GM23338 (cell line): ENCODE measurements at regions not wholly inside any gene's neighbourhood (a gene's known extent, or its start where the extent isn't known, plus 50 kb on each side); places are given as distances from the start of the nearest gene placed in this dataset.

ENCODE experiments used
- ATAC-seq: fragments of 200-7000 bp; cut with Tn5 transposase; 3 replicates; pipeline ENCODE4 v1.9.1; 2020
- DNase-seq: peaks from one replicate; pipeline ENCODE4 v3.0.0-alpha.2; 2015; ENCODE audit warnings: low spot score
- H2AFZ ChIP-seq: fragments of 200-600 bp; sonication (generic); 2 replicates; pipeline ENCODE4 v1.8.0; 2016; ENCODE audit warnings: antibody characterized with exemption, mild to moderate bottlenecking, moderate library complexity
- H3F3A ChIP-seq: fragments of 200-600 bp; sonication (generic); replicated peaks from 2 replicates; pipeline ENCODE4 v1.8.0; 2017; ENCODE audit warnings: antibody characterized with exemption, mixed run types, low read depth
- H3K27ac ChIP-seq: fragments of 200-600 bp; sonication (generic); 2 replicates; pipeline ENCODE4 v1.6.1; 2016; ENCODE audit warnings: low read depth
- H3K27me3 ChIP-seq: fragments of 200-600 bp; sonication (generic); 2 replicates; pipeline ENCODE4 v1.8.0; 2016; ENCODE audit warnings: mild to moderate bottlenecking, mixed run types, moderate library complexity; ENCODE audit not compliant: insufficient read depth
- H3K36me3 ChIP-seq: fragments of 200-600 bp; sonication (generic); 2 replicates; pipeline ENCODE4 v1.8.0; 2016; ENCODE audit warnings: mild to moderate bottlenecking; ENCODE audit not compliant: insufficient read depth
- H3K4me1 ChIP-seq: fragments of 200-600 bp; sonication (generic); 2 replicates; pipeline ENCODE4 v1.8.0; 2016; ENCODE audit warnings: mild to moderate bottlenecking, moderate library complexity; ENCODE audit not compliant: insufficient read depth
- H3K4me2 ChIP-seq: fragments of 200-600 bp; sonication (generic); 2 replicates; pipeline ENCODE4 v1.7.1; 2017; ENCODE audit warnings: mixed run types
- H3K4me3 ChIP-seq: fragments of 200-600 bp; sonication (generic); 2 replicates; pipeline ENCODE4 v1.6.1; 2016; ENCODE audit warnings: mixed run types
- H3K79me2 ChIP-seq: fragments of 200-600 bp; sonication (generic); replicated peaks from 2 replicates; pipeline ENCODE4 v1.8.0; 2017; ENCODE audit warnings: mild to moderate bottlenecking; ENCODE audit not compliant: insufficient read depth
- H3K9me2 ChIP-seq: fragments of 200-600 bp; sonication (generic); 2 replicates; pipeline ENCODE4 v1.8.0; 2017; ENCODE audit not compliant: insufficient read depth
- H4K20me1 ChIP-seq: fragments of 200-600 bp; sonication (generic); replicated peaks from 2 replicates; pipeline ENCODE4 v1.8.0; 2017; ENCODE audit warnings: mild to moderate bottlenecking; ENCODE audit not compliant: insufficient read depth
- H3K27ac Mint-ChIP-seq: 2 replicates; pipeline ENCODE4 v1.8.0; 2020; ENCODE audit warnings: inconsistent platforms, mild to moderate bottlenecking, moderate library complexity, mixed read lengths
- H3K27me3 Mint-ChIP-seq: 3 replicates; pipeline ENCODE4 v1.8.0; 2022; ENCODE audit warnings: low read depth, mild to moderate bottlenecking, moderate library complexity, mixed read lengths, inconsistent platforms; ENCODE audit not compliant: insufficient read depth, poor library complexity
- H3K36me3 Mint-ChIP-seq: 3 replicates; pipeline ENCODE4 v1.8.0; 2021; ENCODE audit warnings: low read depth, mild to moderate bottlenecking, inconsistent platforms, moderate library complexity, mixed read lengths
- H3K4me1 Mint-ChIP-seq: 3 replicates; pipeline ENCODE4 v1.8.0; 2020; ENCODE audit warnings: mild to moderate bottlenecking, inconsistent platforms, mixed read lengths
- H3K4me3 Mint-ChIP-seq: 3 replicates; pipeline ENCODE4 v1.8.0; 2021; ENCODE audit warnings: moderate library complexity, mild to moderate bottlenecking, inconsistent platforms, mixed read lengths
- H3K9me3 Mint-ChIP-seq: 3 replicates; pipeline ENCODE4 v1.8.0; 2020; ENCODE audit warnings: moderate library complexity, mild to moderate bottlenecking, inconsistent platforms, mixed read lengths
- EZH2 ChIP-seq: fragments of 200-600 bp; sonication (generic); IDR thresholded peaks from one replicate; pipeline ENCODE4 v1.8.0; 2017; ENCODE audit warnings: antibody characterized with exemption, mild to moderate bottlenecking, low read depth; ENCODE audit not compliant: unreplicated experiment
- STAT1 ChIP-seq: IDR thresholded peaks from one replicate; pipeline ENCODE4 v1.6.1; 2016; ENCODE audit warnings: antibody characterized with exemption; ENCODE audit not compliant: unreplicated experiment
- ZNF331 ChIP-seq: fragments of 250-450 bp; sonication (Bioruptor Pico); IDR thresholded peaks from 2 replicates; pipeline ENCODE4 v1.5.0; 2020; ENCODE audit warnings: low read depth, mild to moderate bottlenecking, moderate library complexity
- TF ChIP-seq, protein P1 (sequence below): fragments of 250-450 bp; sonication (Bioruptor Pico); IDR thresholded peaks from 2 replicates; pipeline ENCODE4 v1.5.0; 2020; ENCODE audit warnings: mild to moderate bottlenecking, moderate library complexity

DNA sequence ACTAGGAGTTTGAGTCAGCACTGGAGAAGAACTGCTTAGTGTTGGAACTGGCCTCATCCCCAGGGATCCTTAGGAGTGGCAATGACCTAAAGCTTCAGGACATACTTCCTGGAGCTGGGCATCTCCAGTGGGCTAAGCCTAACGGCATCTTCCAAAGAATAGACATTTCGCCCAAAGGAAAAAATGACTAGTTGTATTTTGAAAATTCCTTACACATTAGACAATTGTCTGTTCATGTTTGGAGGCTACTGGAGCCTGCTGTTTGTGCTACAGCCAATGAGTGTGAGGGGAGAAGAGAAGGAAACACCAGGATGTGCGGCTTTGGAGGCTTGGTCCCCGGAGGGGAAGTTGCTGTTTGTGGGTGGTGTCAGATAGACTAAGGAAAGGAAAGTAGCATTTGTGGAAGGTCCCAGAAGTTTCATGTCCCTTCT, 77.6 kb downstream of the POLR2M start:
- TF ChIP-seq EZH2 (no peak), STAT1 (no peak)
- TF ChIP-seq, protein P1, sequence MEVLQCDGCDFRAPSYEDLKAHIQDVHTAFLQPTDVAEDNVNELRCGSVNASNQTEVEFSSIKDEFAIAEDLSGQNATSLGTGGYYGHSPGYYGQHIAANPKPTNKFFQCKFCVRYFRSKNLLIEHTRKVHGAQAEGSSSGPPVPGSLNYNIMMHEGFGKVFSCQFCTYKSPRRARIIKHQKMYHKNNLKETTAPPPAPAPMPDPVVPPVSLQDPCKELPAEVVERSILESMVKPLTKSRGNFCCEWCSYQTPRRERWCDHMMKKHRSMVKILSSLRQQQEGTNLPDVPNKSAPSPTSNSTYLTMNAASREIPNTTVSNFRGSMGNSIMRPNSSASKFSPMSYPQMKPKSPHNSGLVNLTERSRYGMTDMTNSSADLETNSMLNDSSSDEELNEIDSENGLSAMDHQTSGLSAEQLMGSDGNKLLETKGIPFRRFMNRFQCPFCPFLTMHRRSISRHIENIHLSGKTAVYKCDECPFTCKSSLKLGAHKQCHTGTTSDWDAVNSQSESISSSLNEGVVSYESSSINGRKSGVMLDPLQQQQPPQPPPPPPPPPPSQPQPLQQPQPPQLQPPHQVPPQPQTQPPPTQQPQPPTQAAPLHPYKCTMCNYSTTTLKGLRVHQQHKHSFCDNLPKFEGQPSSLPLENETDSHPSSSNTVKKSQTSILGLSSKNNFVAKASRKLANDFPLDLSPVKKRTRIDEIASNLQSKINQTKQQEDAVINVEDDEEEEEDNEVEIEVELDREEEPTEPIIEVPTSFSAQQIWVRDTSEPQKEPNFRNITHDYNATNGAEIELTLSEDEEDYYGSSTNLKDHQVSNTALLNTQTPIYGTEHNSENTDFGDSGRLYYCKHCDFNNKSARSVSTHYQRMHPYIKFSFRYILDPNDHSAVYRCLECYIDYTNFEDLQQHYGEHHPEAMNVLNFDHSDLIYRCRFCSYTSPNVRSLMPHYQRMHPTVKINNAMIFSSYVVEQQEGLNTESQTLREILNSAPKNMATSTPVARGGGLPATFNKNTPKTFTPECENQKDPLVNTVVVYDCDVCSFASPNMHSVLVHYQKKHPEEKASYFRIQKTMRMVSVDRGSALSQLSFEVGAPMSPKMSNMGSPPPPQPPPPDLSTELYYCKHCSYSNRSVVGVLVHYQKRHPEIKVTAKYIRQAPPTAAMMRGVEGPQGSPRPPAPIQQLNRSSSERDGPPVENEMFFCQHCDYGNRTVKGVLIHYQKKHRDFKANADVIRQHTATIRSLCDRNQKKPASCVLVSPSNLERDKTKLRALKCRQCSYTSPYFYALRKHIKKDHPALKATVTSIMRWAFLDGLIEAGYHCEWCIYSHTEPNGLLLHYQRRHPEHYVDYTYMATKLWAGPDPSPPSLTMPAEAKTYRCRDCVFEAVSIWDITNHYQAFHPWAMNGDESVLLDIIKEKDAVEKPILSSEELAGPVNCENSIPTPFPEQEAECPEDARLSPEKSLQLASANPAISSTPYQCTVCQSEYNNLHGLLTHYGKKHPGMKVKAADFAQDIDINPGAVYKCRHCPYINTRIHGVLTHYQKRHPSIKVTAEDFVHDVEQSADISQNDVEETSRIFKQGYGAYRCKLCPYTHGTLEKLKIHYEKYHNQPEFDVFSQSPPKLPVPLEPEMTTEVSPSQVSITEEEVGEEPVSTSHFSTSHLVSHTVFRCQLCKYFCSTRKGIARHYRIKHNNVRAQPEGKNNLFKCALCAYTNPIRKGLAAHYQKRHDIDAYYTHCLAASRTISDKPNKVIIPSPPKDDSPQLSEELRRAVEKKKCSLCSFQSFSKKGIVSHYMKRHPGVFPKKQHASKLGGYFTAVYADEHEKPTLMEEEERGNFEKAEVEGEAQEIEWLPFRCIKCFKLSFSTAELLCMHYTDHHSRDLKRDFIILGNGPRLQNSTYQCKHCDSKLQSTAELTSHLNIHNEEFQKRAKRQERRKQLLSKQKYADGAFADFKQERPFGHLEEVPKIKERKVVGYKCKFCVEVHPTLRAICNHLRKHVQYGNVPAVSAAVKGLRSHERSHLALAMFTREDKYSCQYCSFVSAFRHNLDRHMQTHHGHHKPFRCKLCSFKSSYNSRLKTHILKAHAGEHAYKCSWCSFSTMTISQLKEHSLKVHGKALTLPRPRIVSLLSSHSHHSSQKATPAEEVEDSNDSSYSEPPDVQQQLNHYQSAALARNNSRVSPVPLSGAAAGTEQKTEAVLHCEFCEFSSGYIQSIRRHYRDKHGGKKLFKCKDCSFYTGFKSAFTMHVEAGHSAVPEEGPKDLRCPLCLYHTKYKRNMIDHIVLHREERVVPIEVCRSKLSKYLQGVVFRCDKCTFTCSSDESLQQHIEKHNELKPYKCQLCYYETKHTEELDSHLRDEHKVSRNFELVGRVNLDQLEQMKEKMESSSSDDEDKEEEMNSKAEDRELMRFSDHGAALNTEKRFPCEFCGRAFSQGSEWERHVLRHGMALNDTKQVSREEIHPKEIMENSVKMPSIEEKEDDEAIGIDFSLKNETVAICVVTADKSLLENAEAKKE (CRISPR knock-in tag): no peak
- DNase-seq (no peak), ATAC-seq (no peak)
- H3K9me3 Mint-ChIP-seq: no peaks in the 10 kb centered on the region
- no peaks in the 10 kb centered on the region for H4K20me1 ChIP-seq
- H3F3A ChIP-seq: no peaks in the 10 kb centered on the region
- H3K79me2 ChIP-seq: no peaks in the 10 kb centered on the region
- H3K27ac ChIP-seq: no peak overlapping the region
- no peak overlapping the region for H3K4me2 ChIP-seq
- no peak overlapping the region for H3K4me3 Mint-ChIP-seq
- no peaks in the 10 kb centered on the region for H3K36me3 ChIP-seq
- peak overlapping the region; percentile 47; the same call in 1 of the 2 replicates for H2AFZ ChIP-seq
- no peak overlapping the region for H3K4me3 ChIP-seq
- H3K4me1 Mint-ChIP-seq: no peaks in the 10 kb centered on the region; the same call in 2 of the 3 replicates
- H3K9me2 ChIP-seq: no peaks in the 10 kb centered on the region
- H3K4me1 ChIP-seq: no peaks in the 10 kb centered on the region
- H3K27me3 Mint-ChIP-seq: no peaks in the 10 kb centered on the region
- H3K27me3 ChIP-seq: no peaks in the 10 kb centered on the region
- H3K36me3 Mint-ChIP-seq: no peaks in the 10 kb centered on the region
- no peak overlapping the region for H3K27ac Mint-ChIP-seq

DNA sequence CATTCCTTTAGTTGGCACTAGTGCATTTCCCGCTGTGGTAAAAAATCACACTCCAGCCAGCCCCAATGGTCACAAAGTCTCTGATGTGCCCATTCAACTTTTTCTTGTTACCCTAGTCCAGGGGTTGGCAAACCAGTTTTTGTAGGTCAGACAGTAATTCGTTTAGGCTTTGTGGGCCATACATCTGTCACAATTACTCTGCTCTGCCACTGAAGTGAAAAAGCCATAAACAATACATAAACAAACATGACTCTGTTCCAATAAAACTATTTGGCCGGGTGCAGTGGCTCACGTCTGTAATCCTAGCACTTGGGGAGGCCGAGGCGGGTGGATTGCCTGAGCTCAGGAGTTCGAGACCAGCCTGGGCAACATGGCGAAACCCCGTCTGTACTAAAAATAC, 78.5 kb downstream of the POLR2M start:
- Histone ChIP-seq H3K79me2 (no peaks in the 10 kb centered on the region), H4K20me1 (no peaks in the 10 kb centered on the region), H3F3A (no peaks in the 10 kb centered on the region), H3K27ac (no peak overlapping the region), H3K4me1 (no peaks in the 10 kb centered on the region), H3K4me3 (no peak overlapping the region), H3K9me2 (no peaks in the 10 kb centered on the region), H3K27me3 (no peaks in the 10 kb centered on the region), H3K36me3 (no peaks in the 10 kb centered on the region), H3K4me2 (no peak overlapping the region), H2AFZ (0 out of 2 replicates have a peak overlapping the region, but pooled peaks have one; percentile 47)
- H3K27me3 Mint-ChIP-seq: no peaks in the 10 kb centered on the region
- no peak overlapping the region for H3K27ac Mint-ChIP-seq
- no peak for TF ChIP-seq ZNF331 (CRISPR knock-in tag)
- no peak overlapping the region for H3K4me3 Mint-ChIP-seq
- ATAC-seq (no peak), DNase-seq (no peak)
- H3K36me3 Mint-ChIP-seq: no peaks in the 10 kb centered on the region
- no peaks in the 10 kb centered on the region for H3K9me3 Mint-ChIP-seq
- H3K4me1 Mint-ChIP-seq: no peaks in the 10 kb centered on the region; the same call in 2 of the 3 replicates
